ENCODE measurements at regions not wholly inside any gene's neighbourhood (a gene's known extent, or its start where the extent isn't known, plus 50 kb on each side); places are given as distances from the start of the nearest gene placed in this dataset.
A peak's percentile ranks its signal among the peaks of the same experiment; 100 is the strongest.
"Not testable (repeated sequence)": the region's sequence is repeated elsewhere in the genome, so short reads cannot be mapped to it uniquely, and the experiment has no call there.

- peak; percentile 5 for DNase-seq
Measured at GRCh38 chr6:71621918-71622519, 264.3 kb upstream of the RIMS1 start.

- no peak for DNase-seq
Measured at GRCh38 chr6:71642120-71642519, 244.2 kb upstream of the RIMS1 start.

- no peak for DNase-seq
Measured at GRCh38 chr6:71642793-71643192, 243.6 kb upstream of the RIMS1 start.

GRCh38 chr6:71645299-71645698, 241.1 kb upstream of the RIMS1 start:
- DNase-seq, result no peak

- DNase-seq, result no peak
Measured at GRCh38 chr6:71649915-71650314, 236.4 kb upstream of the RIMS1 start.

GRCh38 chr6:71651636-71652035, 234.7 kb upstream of the RIMS1 start:
- no peak for DNase-seq

- DNase-seq, result no peak
Measured at GRCh38 chr6:71656121-71656520, 230.2 kb upstream of the RIMS1 start.

- DNase-seq, result peak; percentile 16
Measured at GRCh38 chr6:71665931-71666330, 220.4 kb upstream of the RIMS1 start.

- no peak for DNase-seq
Measured at GRCh38 chr6:71672876-71673275, 213.5 kb upstream of the RIMS1 start.

GRCh38 chr6:71675386-71675785, 211.0 kb upstream of the RIMS1 start:
- DNase-seq, result no peak

GRCh38 chr6:71676298-71676697, 210.1 kb upstream of the RIMS1 start:
- DNase-seq, result no peak

- no peak for DNase-seq
Measured at GRCh38 chr6:71678091-71678490, 208.3 kb upstream of the RIMS1 start.

GRCh38 chr6:71681234-71681867, 205.0 kb upstream of the RIMS1 start:
- DNase-seq, result no peak

GRCh38 chr6:71686021-71686677, 200.2 kb upstream of the RIMS1 start:
- not testable (repeated sequence) for DNase-seq

- no peak for DNase-seq
Measured at GRCh38 chr6:71698702-71699101, 187.6 kb upstream of the RIMS1 start.

GRCh38 chr6:71706523-71706922, 179.8 kb upstream of the RIMS1 start:
- no peak for DNase-seq

GRCh38 chr6:71707059-71707458, 179.3 kb upstream of the RIMS1 start:
- DNase-seq, result no peak

GRCh38 chr6:71720705-71721104, 165.6 kb upstream of the RIMS1 start:
- DNase-seq, result no peak

GRCh38 chr6:71721642-71722041, 164.7 kb upstream of the RIMS1 start:
- DNase-seq, result peak; percentile 65

- DNase-seq, result no peak
Measured at GRCh38 chr6:71722736-71723135, 163.6 kb upstream of the RIMS1 start.

- no peak for DNase-seq
Measured at GRCh38 chr6:71724456-71725125, 161.8 kb upstream of the RIMS1 start.

- DNase-seq, result no peak
Measured at GRCh38 chr6:71725126-71725470, 161.3 kb upstream of the RIMS1 start.

GRCh38 chr6:71726121-71726520, 160.2 kb upstream of the RIMS1 start:
- DNase-seq, result no peak
